WTC11 (cell line): ENCODE measurements at regions not wholly inside any gene's neighbourhood (a gene's known extent, or its start where the extent isn't known, plus 50 kb on each side); places are given as distances from the start of the nearest gene placed in this dataset.

Source experiments
- ATAC-seq: fragments of 200-7000 bp; cut with Tn5 transposase; 2 replicates; pipeline ENCODE4 v1.10.0; 2021; ENCODE audit warnings: mild to moderate bottlenecking, moderate library complexity
- CTCF ChIA-PET: fragments of 300-600 bp; sonication (Branson Sonifier 250); formaldehyde crosslinking; loops from one replicate; lab custom pipeline; 2021; ENCODE audit warnings: antibody characterized with exemption; lab: Charles Lee
- POLR2A ChIA-PET: fragments of 350-600 bp; sonication (Branson Sonifier 250); formaldehyde crosslinking; loops from one replicate; lab custom pipeline; 2021; ENCODE audit warnings: antibody characterized with exemption; lab: Charles Lee
- DNase-seq: peaks from one replicate; pipeline ENCODE4 v3.0.0; 2021; ENCODE audit warnings: low spot score
- H3K27ac Mint-ChIP-seq: 2 replicates; pipeline ENCODE4 v1.8.0; 2021; ENCODE audit warnings: mixed read lengths
- H3K27me3 Mint-ChIP-seq: 2 replicates; pipeline ENCODE4 v1.8.0; 2021; ENCODE audit warnings: low read depth, mild to moderate bottlenecking, moderate library complexity, mixed read lengths
- H3K36me3 Mint-ChIP-seq: 2 replicates; pipeline ENCODE4 v1.8.0; 2021; ENCODE audit warnings: mixed read lengths
- H3K4me1 Mint-ChIP-seq: 2 replicates; pipeline ENCODE4 v1.8.0; 2022; ENCODE audit warnings: mixed read lengths
- H3K4me3 Mint-ChIP-seq: 2 replicates; pipeline ENCODE4 v1.8.0; 2021; ENCODE audit warnings: mild to moderate bottlenecking, moderate library complexity, mixed read lengths
- H3K9me3 Mint-ChIP-seq: 2 replicates; pipeline ENCODE4 v1.8.0; 2021; ENCODE audit warnings: mixed read lengths
- CBFB ChIP-seq: sonication (generic); formaldehyde crosslinking; IDR thresholded peaks from 2 replicates; pipeline ENCODE4 v1.8.1; 2022; ENCODE audit warnings: mild to moderate bottlenecking, low read depth, missing genetic modification reagents
- CREM ChIP-seq: sonication (generic); formaldehyde crosslinking; IDR thresholded peaks from 2 replicates; pipeline ENCODE4 v1.8.1; 2022; ENCODE audit warnings: mild to moderate bottlenecking, missing genetic modification reagents, moderate library complexity
- GRHL2 ChIP-seq: fragments of 250-450 bp; sonication (Bioruptor Pico); IDR thresholded peaks from 2 replicates; pipeline ENCODE4 v1.8.0; 2022; ENCODE audit warnings: mild to moderate bottlenecking, moderate library complexity; ENCODE audit not compliant: insufficient replicate concordance, severe bottlenecking
- HMGA2 ChIP-seq: fragments of 250-450 bp; sonication (Bioruptor Pico); IDR thresholded peaks from 2 replicates; pipeline ENCODE4 v1.4.0; 2021; ENCODE audit warnings: mild to moderate bottlenecking, moderate library complexity
- HMGXB4 ChIP-seq: sonication (generic); formaldehyde crosslinking; IDR thresholded peaks from 2 replicates; pipeline ENCODE4 v1.8.1; 2023; ENCODE audit warnings: mild to moderate bottlenecking, moderate library complexity, missing genetic modification reagents
- JAZF1 ChIP-seq: fragments of 250-450 bp; sonication (Bioruptor Pico); IDR thresholded peaks from 2 replicates; pipeline ENCODE4 v1.9.0; 2021; ENCODE audit warnings: moderate library complexity, mild to moderate bottlenecking, inconsistent platforms
- MXD4 ChIP-seq: fragments of 250-450 bp; sonication (Bioruptor Pico); IDR thresholded peaks from 2 replicates; pipeline ENCODE4 v1.8.0; 2021; ENCODE audit warnings: mild to moderate bottlenecking, moderate library complexity, borderline replicate concordance
- MYBL2 ChIP-seq: sonication (generic); formaldehyde crosslinking; IDR thresholded peaks from 2 replicates; pipeline ENCODE4 v1.8.1; 2023; ENCODE audit warnings: mild to moderate bottlenecking, moderate library complexity, missing genetic modification reagents
- NFATC4 ChIP-seq: fragments of 250-450 bp; sonication (Bioruptor Pico); IDR thresholded peaks from 2 replicates; pipeline ENCODE4 v1.9.0; 2021; ENCODE audit warnings: mild to moderate bottlenecking
- PRDM15 ChIP-seq: sonication (generic); formaldehyde crosslinking; IDR thresholded peaks from 2 replicates; pipeline ENCODE4 v1.8.0; 2022; ENCODE audit warnings: missing genetic modification reagents
- SMAD4 ChIP-seq: sonication (generic); formaldehyde crosslinking; IDR thresholded peaks from 2 replicates; pipeline ENCODE4 v1.8.0; 2022; ENCODE audit warnings: mild to moderate bottlenecking, missing genetic modification reagents
- SOX15 ChIP-seq: fragments of 250-450 bp; sonication (Bioruptor Pico); IDR thresholded peaks from 2 replicates; pipeline ENCODE4 v1.9.0; 2021; ENCODE audit warnings: mild to moderate bottlenecking
- TEAD4 ChIP-seq: sonication (generic); formaldehyde crosslinking; IDR thresholded peaks from 2 replicates; pipeline ENCODE4 v1.8.0; 2022; ENCODE audit warnings: mild to moderate bottlenecking, missing genetic modification reagents
- TF ChIP-seq, protein P1 (sequence below): fragments of 250-450 bp; sonication (Bioruptor Pico); IDR thresholded peaks from 2 replicates; pipeline ENCODE4 v1.9.0; 2021; ENCODE audit warnings: mild to moderate bottlenecking
- TF ChIP-seq, protein P2 (sequence below): sonication (generic); formaldehyde crosslinking; conservative IDR thresholded peaks from 2 replicates; pipeline ENCODE4 v1.8.1; 2023; ENCODE audit warnings: mild to moderate bottlenecking, low read depth, missing genetic modification reagents, moderate library complexity
- TF ChIP-seq, protein P3 (sequence below): sonication (generic); formaldehyde crosslinking; IDR thresholded peaks from 2 replicates; pipeline ENCODE4 v1.8.1; 2022; ENCODE audit warnings: low read depth, mild to moderate bottlenecking, moderate library complexity, missing genetic modification reagents, borderline replicate concordance
- TF ChIP-seq, protein P4 (sequence below): sonication (generic); formaldehyde crosslinking; IDR thresholded peaks from 2 replicates; pipeline ENCODE4 v1.8.1; 2023; ENCODE audit warnings: mild to moderate bottlenecking, missing genetic modification reagents, borderline replicate concordance

DNA sequence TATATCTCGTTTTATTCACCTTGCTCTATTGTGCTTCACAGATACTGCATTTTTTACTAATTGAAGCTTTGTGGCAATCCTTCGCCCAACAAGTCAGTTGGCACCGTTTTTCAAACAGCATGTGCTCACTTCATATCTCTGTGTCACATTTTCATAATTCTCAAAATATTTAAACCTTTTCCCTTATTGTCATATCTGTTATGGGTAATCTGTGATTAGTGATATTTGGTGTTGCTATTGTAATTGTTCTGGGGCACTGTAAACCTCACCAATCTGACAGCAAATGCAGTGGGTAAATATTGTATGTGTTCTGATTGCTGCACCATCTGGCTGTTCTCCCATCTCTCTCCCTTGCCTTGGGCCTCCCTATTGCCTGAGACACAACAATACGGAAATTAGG is 191.3 kb downstream of the BTG1 start (continued):
- TF ChIP-seq, protein P1, sequence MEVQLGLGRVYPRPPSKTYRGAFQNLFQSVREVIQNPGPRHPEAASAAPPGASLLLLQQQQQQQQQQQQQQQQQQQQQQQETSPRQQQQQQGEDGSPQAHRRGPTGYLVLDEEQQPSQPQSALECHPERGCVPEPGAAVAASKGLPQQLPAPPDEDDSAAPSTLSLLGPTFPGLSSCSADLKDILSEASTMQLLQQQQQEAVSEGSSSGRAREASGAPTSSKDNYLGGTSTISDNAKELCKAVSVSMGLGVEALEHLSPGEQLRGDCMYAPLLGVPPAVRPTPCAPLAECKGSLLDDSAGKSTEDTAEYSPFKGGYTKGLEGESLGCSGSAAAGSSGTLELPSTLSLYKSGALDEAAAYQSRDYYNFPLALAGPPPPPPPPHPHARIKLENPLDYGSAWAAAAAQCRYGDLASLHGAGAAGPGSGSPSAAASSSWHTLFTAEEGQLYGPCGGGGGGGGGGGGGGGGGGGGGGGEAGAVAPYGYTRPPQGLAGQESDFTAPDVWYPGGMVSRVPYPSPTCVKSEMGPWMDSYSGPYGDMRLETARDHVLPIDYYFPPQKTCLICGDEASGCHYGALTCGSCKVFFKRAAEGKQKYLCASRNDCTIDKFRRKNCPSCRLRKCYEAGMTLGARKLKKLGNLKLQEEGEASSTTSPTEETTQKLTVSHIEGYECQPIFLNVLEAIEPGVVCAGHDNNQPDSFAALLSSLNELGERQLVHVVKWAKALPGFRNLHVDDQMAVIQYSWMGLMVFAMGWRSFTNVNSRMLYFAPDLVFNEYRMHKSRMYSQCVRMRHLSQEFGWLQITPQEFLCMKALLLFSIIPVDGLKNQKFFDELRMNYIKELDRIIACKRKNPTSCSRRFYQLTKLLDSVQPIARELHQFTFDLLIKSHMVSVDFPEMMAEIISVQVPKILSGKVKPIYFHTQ (CRISPR knock-in tag): no peak
- TF ChIP-seq, protein P2, sequence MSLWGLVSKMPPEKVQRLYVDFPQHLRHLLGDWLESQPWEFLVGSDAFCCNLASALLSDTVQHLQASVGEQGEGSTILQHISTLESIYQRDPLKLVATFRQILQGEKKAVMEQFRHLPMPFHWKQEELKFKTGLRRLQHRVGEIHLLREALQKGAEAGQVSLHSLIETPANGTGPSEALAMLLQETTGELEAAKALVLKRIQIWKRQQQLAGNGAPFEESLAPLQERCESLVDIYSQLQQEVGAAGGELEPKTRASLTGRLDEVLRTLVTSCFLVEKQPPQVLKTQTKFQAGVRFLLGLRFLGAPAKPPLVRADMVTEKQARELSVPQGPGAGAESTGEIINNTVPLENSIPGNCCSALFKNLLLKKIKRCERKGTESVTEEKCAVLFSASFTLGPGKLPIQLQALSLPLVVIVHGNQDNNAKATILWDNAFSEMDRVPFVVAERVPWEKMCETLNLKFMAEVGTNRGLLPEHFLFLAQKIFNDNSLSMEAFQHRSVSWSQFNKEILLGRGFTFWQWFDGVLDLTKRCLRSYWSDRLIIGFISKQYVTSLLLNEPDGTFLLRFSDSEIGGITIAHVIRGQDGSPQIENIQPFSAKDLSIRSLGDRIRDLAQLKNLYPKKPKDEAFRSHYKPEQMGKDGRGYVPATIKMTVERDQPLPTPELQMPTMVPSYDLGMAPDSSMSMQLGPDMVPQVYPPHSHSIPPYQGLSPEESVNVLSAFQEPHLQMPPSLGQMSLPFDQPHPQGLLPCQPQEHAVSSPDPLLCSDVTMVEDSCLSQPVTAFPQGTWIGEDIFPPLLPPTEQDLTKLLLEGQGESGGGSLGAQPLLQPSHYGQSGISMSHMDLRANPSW (CRISPR knock-in tag): no peak
- no peak for TF ChIP-seq TEAD4 (CRISPR knock-in tag)
- no peak for TF ChIP-seq MYBL2 (CRISPR knock-in tag)
- no peak for TF ChIP-seq HMGA2

DNA sequence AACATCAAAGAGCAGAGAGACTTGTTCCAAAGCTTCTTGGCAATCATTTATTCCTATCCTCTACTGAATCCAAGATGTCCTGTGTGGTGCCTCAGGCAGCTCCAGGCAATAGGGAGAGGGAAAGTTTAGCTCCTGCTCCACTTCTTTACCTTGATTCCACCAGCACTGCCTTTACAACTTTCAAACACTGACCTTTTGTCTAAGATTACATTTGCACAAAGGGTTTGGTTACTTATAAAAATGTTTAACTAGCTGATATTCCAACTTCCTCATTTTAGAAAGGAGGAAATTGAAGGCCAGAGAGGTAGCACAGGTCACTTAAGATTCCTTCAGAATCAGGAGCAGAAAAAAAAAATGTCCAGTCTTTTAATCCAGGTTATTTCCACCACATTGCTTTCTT is 192.7 kb downstream of the BTG1 start:
- Mint-ChIP-seq H3K27me3 (no peaks in the 10 kb centered on the region), H3K4me3 (no peak overlapping the region), H3K9me3 (peaks cover 10% of the 10 kb centered on the region), H3K27ac (no peak overlapping the region), H3K36me3 (no peaks in the 10 kb centered on the region), H3K4me1 (peaks cover 4% of the 10 kb centered on the region; the same call in 1 of the 2 replicates)
- DNase-seq (no peak), ATAC-seq (no peak)
- ChIA-PET CTCF (no interaction called here), POLR2A (no interaction called here)
- TF ChIP-seq, protein P3, sequence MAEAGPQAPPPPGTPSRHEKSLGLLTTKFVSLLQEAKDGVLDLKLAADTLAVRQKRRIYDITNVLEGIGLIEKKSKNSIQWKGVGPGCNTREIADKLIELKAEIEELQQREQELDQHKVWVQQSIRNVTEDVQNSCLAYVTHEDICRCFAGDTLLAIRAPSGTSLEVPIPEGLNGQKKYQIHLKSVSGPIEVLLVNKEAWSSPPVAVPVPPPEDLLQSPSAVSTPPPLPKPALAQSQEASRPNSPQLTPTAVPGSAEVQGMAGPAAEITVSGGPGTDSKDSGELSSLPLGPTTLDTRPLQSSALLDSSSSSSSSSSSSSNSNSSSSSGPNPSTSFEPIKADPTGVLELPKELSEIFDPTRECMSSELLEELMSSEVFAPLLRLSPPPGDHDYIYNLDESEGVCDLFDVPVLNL (CRISPR knock-in tag): no peak
- TF ChIP-seq CBFB (no peak), HMGXB4 (CRISPR knock-in tag) (no peak), CREM (CRISPR knock-in tag) (no peak), MXD4 (CRISPR knock-in tag) (no peak), GRHL2 (CRISPR knock-in tag) (no peak), NFATC4 (no peak), JAZF1 (CRISPR knock-in tag) (no peak), SMAD4 (CRISPR knock-in tag) (no peak), PRDM15 (no peak), SOX15 (CRISPR knock-in tag) (no peak)
- TF ChIP-seq, protein P4, sequence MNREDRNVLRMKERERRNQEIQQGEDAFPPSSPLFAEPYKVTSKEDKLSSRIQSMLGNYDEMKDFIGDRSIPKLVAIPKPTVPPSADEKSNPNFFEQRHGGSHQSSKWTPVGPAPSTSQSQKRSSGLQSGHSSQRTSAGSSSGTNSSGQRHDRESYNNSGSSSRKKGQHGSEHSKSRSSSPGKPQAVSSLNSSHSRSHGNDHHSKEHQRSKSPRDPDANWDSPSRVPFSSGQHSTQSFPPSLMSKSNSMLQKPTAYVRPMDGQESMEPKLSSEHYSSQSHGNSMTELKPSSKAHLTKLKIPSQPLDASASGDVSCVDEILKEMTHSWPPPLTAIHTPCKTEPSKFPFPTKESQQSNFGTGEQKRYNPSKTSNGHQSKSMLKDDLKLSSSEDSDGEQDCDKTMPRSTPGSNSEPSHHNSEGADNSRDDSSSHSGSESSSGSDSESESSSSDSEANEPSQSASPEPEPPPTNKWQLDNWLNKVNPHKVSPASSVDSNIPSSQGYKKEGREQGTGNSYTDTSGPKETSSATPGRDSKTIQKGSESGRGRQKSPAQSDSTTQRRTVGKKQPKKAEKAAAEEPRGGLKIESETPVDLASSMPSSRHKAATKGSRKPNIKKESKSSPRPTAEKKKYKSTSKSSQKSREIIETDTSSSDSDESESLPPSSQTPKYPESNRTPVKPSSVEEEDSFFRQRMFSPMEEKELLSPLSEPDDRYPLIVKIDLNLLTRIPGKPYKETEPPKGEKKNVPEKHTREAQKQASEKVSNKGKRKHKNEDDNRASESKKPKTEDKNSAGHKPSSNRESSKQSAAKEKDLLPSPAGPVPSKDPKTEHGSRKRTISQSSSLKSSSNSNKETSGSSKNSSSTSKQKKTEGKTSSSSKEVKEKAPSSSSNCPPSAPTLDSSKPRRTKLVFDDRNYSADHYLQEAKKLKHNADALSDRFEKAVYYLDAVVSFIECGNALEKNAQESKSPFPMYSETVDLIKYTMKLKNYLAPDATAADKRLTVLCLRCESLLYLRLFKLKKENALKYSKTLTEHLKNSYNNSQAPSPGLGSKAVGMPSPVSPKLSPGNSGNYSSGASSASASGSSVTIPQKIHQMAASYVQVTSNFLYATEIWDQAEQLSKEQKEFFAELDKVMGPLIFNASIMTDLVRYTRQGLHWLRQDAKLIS (CRISPR knock-in tag): no peak
- TF ChIP-seq, protein P1 (CRISPR knock-in tag): no peak
